Stimulated activated CD4-positive, alpha-beta T cell treated with anti-CD3 and anti-CD28 coated beads, TNF-alpha, amount 100 ng/mL, for 1 hour (primary cell): ENCODE measurements at regions not wholly inside any gene's neighbourhood (a gene's known extent, or its start where the extent isn't known, plus 50 kb on each side); places are given as distances from the start of the nearest gene placed in this dataset.
"Not testable (repeated sequence)": the region's sequence is repeated elsewhere in the genome, so short reads cannot be mapped to it uniquely, and the experiment has no call there.

Source experiments
- DNase-seq, 3 donors: peaks; one replicate each; pipeline ENCODE4 v3.0.0-alpha.2; 2020; ENCODE audit warnings: low read depth in 3 of 3, low spot score in 1 of 3

DNA sequence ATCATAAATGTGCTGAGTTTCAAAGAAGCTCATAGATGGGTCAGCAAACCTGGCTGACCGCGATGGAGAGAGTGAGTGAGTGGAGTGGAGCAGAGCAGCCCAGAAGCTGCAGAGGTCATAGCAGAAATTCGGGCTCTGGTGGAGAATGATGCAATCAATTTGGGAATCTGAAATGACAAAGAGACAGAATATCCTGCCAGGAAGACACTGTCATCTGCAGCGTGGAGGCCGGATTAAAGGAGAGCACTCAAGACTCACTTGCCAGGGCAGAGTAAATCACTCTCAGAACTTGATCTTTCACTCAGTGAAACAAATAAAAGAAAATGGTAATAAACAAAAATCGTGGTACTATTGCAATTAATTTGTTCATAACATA is 109.6 kb upstream of the RREB1 start:
- DNase-seq = no peak

GRCh38 chr6:7000825-7001777 is 106.7 kb upstream of the RREB1 start:
- DNase-seq = no peak

DNA sequence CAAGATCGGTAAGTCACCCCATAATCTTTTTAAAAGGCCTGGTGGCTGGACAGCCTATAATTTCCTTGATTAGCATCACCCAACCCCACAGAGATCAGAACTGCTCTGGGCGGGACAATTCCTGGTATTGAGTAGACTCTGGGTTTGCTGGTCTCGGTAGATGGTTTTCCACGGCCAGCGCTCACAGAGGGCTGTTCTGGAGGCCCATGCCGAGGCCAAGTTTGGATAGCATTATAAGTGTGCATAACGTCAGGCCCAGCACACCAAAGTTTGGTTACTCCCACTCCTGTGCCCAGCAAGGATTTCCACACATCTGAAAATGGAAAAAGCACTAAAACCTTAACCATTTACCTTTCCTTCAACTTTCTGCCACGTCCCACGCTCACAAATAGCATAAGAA is 104.7 kb upstream of the RREB1 start:
- no peak for DNase-seq

DNA sequence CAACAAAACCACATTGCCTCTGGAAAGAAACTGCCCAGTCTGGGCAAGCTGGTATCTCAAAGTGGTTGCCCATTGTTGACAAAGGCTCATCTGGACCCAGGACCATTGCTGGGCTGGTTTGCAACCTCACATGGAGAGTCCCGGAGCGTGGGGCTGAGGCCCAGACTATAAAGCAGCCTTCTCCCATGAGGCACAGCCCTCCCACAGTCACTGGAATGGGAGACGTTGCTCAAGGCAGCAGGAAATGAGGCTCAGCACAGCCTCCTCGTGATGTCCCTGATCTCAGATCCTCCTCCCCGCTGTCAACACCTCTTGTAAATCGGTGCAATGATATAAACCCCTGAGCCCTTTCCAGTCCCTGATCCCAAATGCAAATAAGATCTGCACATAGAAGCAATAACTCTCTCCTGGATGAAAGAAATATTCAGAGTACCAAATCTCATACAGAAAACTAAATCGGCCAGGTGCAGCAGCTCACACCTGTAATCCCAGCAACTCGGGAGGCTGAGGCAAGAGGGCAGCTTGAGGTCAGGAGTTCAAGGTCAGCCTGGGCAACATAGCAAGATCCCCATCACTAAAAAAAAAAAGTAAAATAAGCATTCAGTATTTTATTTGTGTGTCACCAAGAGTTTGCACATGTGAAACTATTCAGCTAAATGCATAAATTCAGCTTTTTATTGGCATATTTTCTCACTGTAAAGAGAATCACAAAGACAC is 103.0 kb upstream of the RREB1 start:
- DNase-seq = no peak

- DNase-seq = no peak
These were observed 101.1 kb upstream of the RREB1 start for GRCh38 chr6:7006515-7007191.

DNA sequence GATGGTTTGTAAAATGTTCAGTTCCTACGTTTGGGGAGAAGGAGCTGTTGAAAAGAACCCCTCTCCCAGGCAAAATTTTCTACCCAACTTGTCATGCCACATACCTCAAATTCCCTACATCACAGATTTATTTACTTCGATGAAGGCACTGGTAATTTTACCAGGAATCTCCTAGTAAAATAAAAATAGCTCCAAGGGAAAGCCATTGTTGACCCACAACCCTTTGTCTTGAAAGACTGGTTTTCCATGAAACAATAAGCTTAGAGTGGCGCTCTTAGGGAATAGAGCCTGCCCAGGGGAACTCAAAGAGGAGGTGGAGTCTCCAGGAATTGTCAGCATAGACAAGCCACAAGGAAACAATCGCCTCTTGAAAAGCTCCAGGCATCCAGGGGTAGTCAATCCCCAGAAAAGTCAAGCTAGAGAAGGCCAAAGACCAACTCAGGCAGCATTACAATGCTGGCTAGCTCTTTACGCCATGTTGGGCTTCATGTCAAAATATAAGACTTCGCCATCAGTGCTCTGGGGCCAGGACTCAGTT is 99.2 kb upstream of the RREB1 start:
- DNase-seq = no peak

DNA sequence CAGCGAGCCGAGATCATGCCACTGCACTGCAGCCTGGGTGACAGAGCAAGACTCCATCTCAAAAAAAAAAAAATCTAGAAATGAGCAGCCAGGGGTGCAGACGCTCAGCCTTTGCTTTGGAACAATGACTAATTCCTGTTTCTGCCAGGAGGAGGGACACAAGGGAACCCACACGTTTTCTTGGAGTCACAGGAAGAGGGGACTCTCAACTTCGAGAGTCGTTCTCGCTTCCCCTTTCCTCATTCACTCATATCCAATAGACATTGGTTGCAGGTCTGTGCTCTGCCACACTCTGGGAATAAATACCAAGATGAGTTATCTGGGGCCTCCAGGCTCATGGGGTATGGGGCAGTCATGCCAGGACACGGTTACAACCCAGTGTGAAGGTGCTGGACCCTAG is 91.5 kb upstream of the RREB1 start:
- DNase-seq = no peak

GRCh38 chr6:7021301-7021700 is 86.5 kb upstream of the RREB1 start:
- no peak for DNase-seq

DNA sequence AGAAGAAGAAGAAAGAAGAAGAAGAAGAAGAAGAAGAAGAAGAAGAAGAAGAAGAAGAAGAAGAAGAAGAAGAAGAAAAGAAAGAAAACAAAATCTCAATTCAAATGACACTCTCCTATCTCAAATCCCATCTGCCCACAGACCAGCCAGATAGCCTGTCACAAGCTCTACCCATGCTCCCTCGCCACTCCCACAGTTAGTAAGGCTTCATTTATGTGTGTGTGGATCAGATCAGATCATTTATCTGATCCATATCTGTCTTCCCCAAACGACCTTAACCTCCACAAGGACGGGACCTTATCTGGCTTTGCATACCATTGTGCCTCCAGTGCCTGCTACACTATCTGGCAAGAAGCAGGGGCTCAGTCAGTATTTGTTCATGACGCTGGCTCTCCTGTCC is 81.9 kb upstream of the RREB1 start:
- no peak for DNase-seq

- not testable (repeated sequence) for DNase-seq
These were observed 78.8 kb upstream of the RREB1 start for GRCh38 chr6:7028963-7029362.

DNA sequence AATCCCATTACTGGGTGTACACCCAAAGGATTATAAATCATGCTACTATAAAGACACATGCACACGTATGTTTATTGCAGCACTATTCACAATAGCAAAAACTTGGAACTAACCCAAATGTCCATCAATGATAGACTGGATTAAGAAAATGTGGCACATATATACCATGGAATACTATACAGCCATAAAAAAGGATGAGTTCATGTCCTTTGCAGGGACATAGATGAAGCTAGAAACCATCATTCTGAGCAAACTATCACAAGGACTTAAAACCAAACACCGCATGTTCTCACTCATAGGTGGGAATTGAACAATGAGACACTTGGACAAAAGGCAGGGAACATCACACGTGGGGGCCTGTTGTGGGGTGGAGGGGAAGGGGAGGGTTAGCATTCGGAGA is 76.8 kb upstream of the RREB1 start:
- DNase-seq = not testable (repeated sequence)

GRCh38 chr6:7033202-7033601 is 74.6 kb upstream of the RREB1 start:
- DNase-seq = no peak

GRCh38 chr6:7034055-7034454 is 73.7 kb upstream of the RREB1 start:
- DNase-seq = no peak

DNA sequence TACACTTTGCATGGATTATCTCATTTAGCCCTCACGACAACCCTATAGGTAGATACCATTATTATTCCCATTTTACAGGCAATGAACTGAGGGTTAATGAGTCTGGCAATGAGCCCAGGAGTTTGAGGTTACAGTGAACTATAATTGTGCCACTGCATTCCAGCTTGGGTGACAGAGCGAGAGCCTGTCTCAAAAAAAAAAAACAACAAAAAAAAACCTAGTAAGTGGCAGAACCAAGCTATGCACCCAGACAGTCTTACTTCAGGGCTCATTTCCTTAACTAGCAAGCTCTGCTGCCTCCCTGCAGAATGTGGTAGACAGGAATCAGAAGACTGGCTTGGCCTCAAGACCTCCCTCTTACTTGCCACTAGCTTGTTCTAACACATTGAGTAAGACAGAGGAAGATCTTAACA is 71.9 kb upstream of the RREB1 start:
- no peak for DNase-seq

DNA sequence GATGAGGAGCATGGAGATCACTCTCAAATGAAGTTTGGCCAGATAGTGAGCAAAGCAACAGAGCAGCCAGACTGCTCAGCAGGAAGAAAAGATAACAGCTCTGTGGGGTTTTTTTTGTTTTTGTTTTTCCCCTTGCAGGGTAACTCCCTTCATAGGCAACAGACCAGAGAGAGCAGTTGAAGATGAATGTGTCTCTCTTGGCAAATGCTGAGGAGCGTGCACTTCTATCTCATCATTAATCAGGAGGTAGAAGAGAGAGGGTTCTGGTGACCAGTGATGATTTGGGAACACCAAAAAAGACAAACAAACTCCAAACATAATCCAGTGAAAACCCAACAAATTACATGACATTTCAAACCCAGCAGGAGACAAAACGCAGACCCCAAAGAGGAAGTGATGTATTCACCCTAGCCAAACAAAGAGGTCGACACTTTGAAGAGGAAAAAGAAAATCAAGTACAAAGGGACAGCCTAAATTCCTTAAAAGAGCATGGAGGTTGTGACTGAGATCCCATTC is 66.2 kb upstream of the RREB1 start:
- DNase-seq = no peak

DNA sequence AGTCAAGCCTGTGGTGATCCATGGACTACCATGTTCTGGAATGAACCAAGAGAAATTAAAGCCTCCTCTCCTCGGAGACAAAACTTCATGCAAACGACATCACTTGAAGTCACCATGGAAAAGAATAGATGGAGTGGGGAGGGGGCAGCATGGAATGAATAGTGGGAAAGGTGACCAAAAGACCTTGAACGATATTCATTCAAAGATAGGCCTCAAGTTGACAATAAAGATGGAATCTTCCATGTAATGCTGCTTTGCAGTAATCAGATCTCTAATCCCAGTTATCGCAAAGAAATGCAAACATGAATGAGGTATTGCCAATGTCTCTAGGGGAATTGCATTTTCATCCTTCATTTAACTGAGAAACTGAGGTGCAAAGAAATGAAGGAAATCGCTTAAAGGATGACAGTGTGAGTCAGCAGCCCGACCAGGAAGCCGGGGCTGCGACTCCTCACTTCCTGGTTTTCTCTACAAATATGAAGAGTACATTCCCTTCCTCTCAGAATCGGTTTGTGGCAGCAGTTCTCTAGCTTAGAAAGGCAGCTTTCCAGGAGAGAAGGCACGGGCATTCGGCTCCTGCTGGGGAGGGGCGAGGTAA is 65.6 kb upstream of the RREB1 start:
- no peak for DNase-seq

DNA sequence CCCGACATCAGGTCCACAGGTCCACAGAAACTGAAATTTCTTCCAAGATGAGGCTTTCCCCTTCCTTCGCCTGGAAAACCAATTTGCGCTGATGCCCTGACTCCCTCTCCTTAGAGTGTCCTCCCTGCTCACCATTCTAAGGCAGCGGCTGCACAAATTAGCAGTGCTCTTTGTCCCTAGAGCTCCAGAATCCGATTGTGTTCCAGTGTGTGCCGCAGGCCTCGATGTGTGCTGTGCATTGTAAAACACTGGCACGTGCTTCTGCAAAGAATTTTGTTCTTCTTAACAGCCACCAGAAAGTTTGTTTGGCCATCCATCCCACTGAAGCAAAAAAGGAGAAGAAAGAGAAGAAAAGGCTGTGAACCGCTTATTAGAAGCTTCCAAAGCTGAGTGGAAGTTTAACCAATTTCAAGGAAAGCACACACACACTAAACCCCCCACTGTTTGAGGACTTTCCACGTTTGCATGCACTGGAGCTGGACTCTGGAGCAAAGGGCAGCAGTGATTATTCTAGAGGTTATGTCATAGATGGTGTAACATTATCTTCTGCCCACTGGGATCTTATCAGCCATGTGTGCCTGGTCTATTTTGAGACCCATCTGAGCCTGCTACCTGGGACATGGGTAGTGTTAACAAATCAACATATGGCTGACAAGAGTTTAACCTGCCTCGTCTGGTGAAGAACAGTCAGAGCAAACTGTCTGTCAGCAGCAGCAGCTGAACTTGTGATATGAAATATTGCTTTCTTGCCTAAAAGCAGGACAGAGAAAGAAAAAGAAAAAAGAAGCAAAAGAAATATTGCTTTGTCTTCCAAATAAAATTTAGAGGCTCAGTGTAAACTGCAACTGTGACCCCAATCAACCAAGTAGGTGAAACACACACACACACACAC is 64.9 kb upstream of the RREB1 start:
- no peak for DNase-seq

- DNase-seq = no peak
These were observed 62.4 kb upstream of the RREB1 start for GRCh38 chr6:7045331-7045730.

- DNase-seq = no peak
These were observed 62.0 kb upstream of the RREB1 start for GRCh38 chr6:7045746-7046145.

GRCh38 chr6:7047128-7047527 is 60.6 kb upstream of the RREB1 start:
- DNase-seq = no peak
